Ishikawa (cell line): ENCODE measurements at regions not wholly inside any gene's neighbourhood (a gene's known extent, or its start where the extent isn't known, plus 50 kb on each side); places are given as distances from the start of the nearest gene placed in this dataset.

Source experiments
- CEBPB ChIP-seq: IDR thresholded peaks from 2 replicates; pipeline ENCODE4 v1.6.1; 2012
- CREB1 ChIP-seq: IDR thresholded peaks from 2 replicates; pipeline ENCODE4 v1.6.1; 2012; ENCODE audit warnings: low read depth
- EGR1 ChIP-seq: IDR thresholded peaks from 2 replicates; pipeline ENCODE4 v1.6.1; 2012
- EP300 ChIP-seq: IDR thresholded peaks from 2 replicates; pipeline ENCODE4 v1.6.1; 2012; ENCODE audit warnings: borderline replicate concordance
- MAX ChIP-seq: IDR thresholded peaks from 2 replicates; pipeline ENCODE4 v1.6.1; 2012
- NFIC ChIP-seq: IDR thresholded peaks from 2 replicates; pipeline ENCODE4 v1.6.1; 2012
- RAD21 ChIP-seq: IDR thresholded peaks from 2 replicates; pipeline ENCODE4 v1.6.1; 2012; ENCODE audit warnings: low read depth
- REST ChIP-seq: IDR thresholded peaks from 2 replicates; pipeline ENCODE4 v1.6.1; 2012; ENCODE audit warnings: low read depth, mild to moderate bottlenecking
- TAF1 ChIP-seq: IDR thresholded peaks from 2 replicates; pipeline ENCODE4 v1.6.1; 2012; ENCODE audit warnings: low read depth, mild to moderate bottlenecking
- TCF12 ChIP-seq: IDR thresholded peaks from 2 replicates; pipeline ENCODE4 v1.6.1; 2012; ENCODE audit warnings: low read depth
- USF1 ChIP-seq: IDR thresholded peaks from 2 replicates; pipeline ENCODE4 v1.6.1; 2012
- YY1 ChIP-seq: IDR thresholded peaks from 2 replicates; pipeline ENCODE4 v1.6.1; 2012; ENCODE audit warnings: low read depth

- TF ChIP-seq YY1 = no peak
- no peak for TF ChIP-seq EP300
- no peak for TF ChIP-seq RAD21
- no peak for TF ChIP-seq CREB1
- no peak for TF ChIP-seq TAF1
- no peak for TF ChIP-seq CEBPB
- no peak for TF ChIP-seq EGR1
- no peak for TF ChIP-seq TCF12
- TF ChIP-seq MAX = no peak
- TF ChIP-seq REST = no peak
- TF ChIP-seq NFIC = no peak
- TF ChIP-seq USF1 = no peak
Measured at GRCh38 chr20:23241416-23241815, 109.2 kb upstream of the NXT1 start.
